T-cell (primary cell): ENCODE measurements at regions not wholly inside any gene's neighbourhood (a gene's known extent, or its start where the extent isn't known, plus 50 kb on each side); places are given as distances from the start of the nearest gene placed in this dataset.

Experiments
- ATAC-seq, 4 experiments: fragments of 200-7000 bp in 3 of 4; fragments of 150-1000 bp in 1 of 4; cut with Tn5 transposase; replicated peaks in 1 of 4; 1 replicate in 3 of 4; 2 replicates in 1 of 4; pipeline ENCODE4 v1.10.0; 2021; ENCODE audit warnings: moderate library complexity in 3 of 4, mild to moderate bottlenecking in 2 of 4, moderate number of reproducible peaks in 1 of 4
- CTCF ChIA-PET, 2 donors: fragments of 300-600 bp; sonication (Branson Sonifier 250); formaldehyde crosslinking; loops; one replicate each; lab custom pipeline; 2022; ENCODE audit warnings: antibody characterized with exemption in 2 of 2; lab: Charles Lee
- POLR2A ChIA-PET, 2 donors: fragments of 300-600 bp; sonication (Branson Sonifier 250); formaldehyde crosslinking; loops; one replicate each; lab custom pipeline; 2022; ENCODE audit warnings: antibody characterized with exemption in 2 of 2; lab: Charles Lee
- DNase-seq, 35 experiments: peaks; one replicate each; pipeline versions ENCODE4 v3.0.0 to v3.0.0-alpha.2; 2013 to 2023
- H3K27ac ChIP-seq: one replicate; pipeline ENCODE4 v1.5.1; 2013; ENCODE audit warnings: low read length
- H3K27me3 ChIP-seq, 2 experiments: replicated peaks in 1 of 2; 1 replicate in 1 of 2; 2 replicates in 1 of 2; pipeline versions ENCODE4 v1.6.1 to v1.7.0; 2013; ENCODE audit warnings: low read length in 1 of 2, mixed read lengths in 1 of 2; ENCODE audit not compliant: control insufficient read depth in 2 of 2, insufficient read depth in 2 of 2; ENCODE audit errors: extremely low read depth in 1 of 2
- H3K36me3 ChIP-seq, 2 donors: 1 replicate in 1 of 2; 2 replicates in 1 of 2; pipeline versions ENCODE4 v1.6.1 to v1.7.0; 2013; ENCODE audit warnings: low read length in 1 of 2; ENCODE audit not compliant: control insufficient read depth in 2 of 2, insufficient read depth in 1 of 2; ENCODE audit errors: extremely low read depth in 1 of 2
- H3K4me1 ChIP-seq, 2 experiments: 1 replicate in 1 of 2; 2 replicates in 1 of 2; pipeline versions ENCODE4 v1.6.1 to v1.7.0; 2013; ENCODE audit warnings: low read length in 2 of 2, mixed read lengths in 1 of 2; ENCODE audit not compliant: insufficient read depth in 2 of 2, control insufficient read depth in 1 of 2; ENCODE audit errors: extremely low read depth in 1 of 2
- H3K4me3 ChIP-seq, 2 donors: 1 replicate in 1 of 2; 2 replicates in 1 of 2; pipeline versions ENCODE4 v1.5.1 to v1.7.0; 2013; ENCODE audit warnings: mild to moderate bottlenecking in 2 of 2, low read length in 1 of 2, moderate library complexity in 1 of 2; ENCODE audit not compliant: control insufficient read depth in 1 of 2; ENCODE audit errors: extremely low read depth in 1 of 2
- H3K9me3 ChIP-seq: 2 replicates; pipeline ENCODE4 v1.7.0; 2013
- H3K27ac Mint-ChIP-seq, 2 donors: one replicate each; pipeline ENCODE4 v1.8.0; 2020 to 2021; ENCODE audit warnings: mild to moderate bottlenecking in 2 of 2, mixed read lengths in 2 of 2
- H3K27me3 Mint-ChIP-seq, 2 donors: one replicate each; pipeline ENCODE4 v1.8.0; 2021 to 2022; ENCODE audit warnings: mixed read lengths in 2 of 2
- H3K36me3 Mint-ChIP-seq: one replicate; pipeline ENCODE4 v1.8.0; 2021; ENCODE audit warnings: mixed read lengths
- H3K4me1 Mint-ChIP-seq, 3 donors: one replicate each; pipeline ENCODE4 v1.8.0; 2020 to 2022; ENCODE audit warnings: mixed read lengths in 3 of 3, mild to moderate bottlenecking in 1 of 3
- H3K4me3 Mint-ChIP-seq, 3 donors: one replicate each; pipeline ENCODE4 v1.8.0; 2020 to 2022; ENCODE audit warnings: mild to moderate bottlenecking in 3 of 3, mixed read lengths in 3 of 3, moderate library complexity in 3 of 3
- H3K9me3 Mint-ChIP-seq, 3 donors: one replicate each; pipeline ENCODE4 v1.8.0; 2020 to 2022; ENCODE audit warnings: mixed read lengths in 3 of 3
- WGBS: methylation state at CpG from one replicate; pipeline ENCODE4 v1.1.5; 2013; ENCODE audit warnings: missing lambda C conversion rate; ENCODE audit not compliant: insufficient coverage; 5-methylcytosine and 5-hydroxymethylcytosine counted together

- Histone ChIP-seq H3K9me3 (no peaks in the 10 kb centered on the region), H3K27ac (no peak overlapping the region), H3K4me3 (no peak overlapping the region), H3K27me3 (no peaks in the 10 kb centered on the region), H3K4me1 (no peaks in the 10 kb centered on the region), H3K36me3 (no peaks in the 10 kb centered on the region)
- no peak for ATAC-seq
- no peak for DNase-seq
- H3K27ac Mint-ChIP-seq: no peak overlapping the region
- H3K4me3 Mint-ChIP-seq: no peak overlapping the region
- CTCF ChIA-PET: no interaction called here
- H3K27me3 Mint-ChIP-seq: peaks cover 0 to 5% of the 10 kb centered on the region in 2 donors
- POLR2A ChIA-PET: no interaction called here
- H3K36me3 Mint-ChIP-seq: no peaks in the 10 kb centered on the region
- peaks cover 0 to 14% (median 4%) of the 10 kb centered on the region in 3 donors for H3K9me3 Mint-ChIP-seq
- H3K4me1 Mint-ChIP-seq: no peaks in the 10 kb centered on the region
Measured at GRCh38 chr4:84327526-84327925, 171.6 kb downstream of the NKX6-1 start.

- POLR2A ChIA-PET: no interaction called here
- Mint-ChIP-seq H3K36me3 (no peaks in the 10 kb centered on the region), H3K9me3 (peaks cover 0 to 6% (median 4%) of the 10 kb centered on the region in 3 donors), H3K27ac (no peak overlapping the region), H3K4me1 (no peaks in the 10 kb centered on the region), H3K27me3 (peaks cover 0 to 5% of the 10 kb centered on the region in 2 donors), H3K4me3 (no peak overlapping the region)
- H3K9me3 ChIP-seq: no peaks in the 10 kb centered on the region
- H3K4me1 ChIP-seq: no peaks in the 10 kb centered on the region
- WGBS: no CpG with 5 or more reads among the region's 2 CpGs
- H3K27ac ChIP-seq: no peak overlapping the region
- ATAC-seq: no peak
- H3K27me3 ChIP-seq: no peaks in the 10 kb centered on the region
- DNase-seq: no peak
- CTCF ChIA-PET: no interaction called here
- no peak overlapping the region for H3K4me3 ChIP-seq
- H3K36me3 ChIP-seq: no peaks in the 10 kb centered on the region
Measured at GRCh38 chr4:84325625-84326024, 173.5 kb downstream of the NKX6-1 start.

- Mint-ChIP-seq H3K27me3 (peaks cover 0 to 5% of the 10 kb centered on the region in 2 donors), H3K27ac (no peak overlapping the region), H3K4me1 (no peaks in the 10 kb centered on the region), H3K4me3 (no peak overlapping the region), H3K9me3 (peaks cover 0 to 4% (median 3%) of the 10 kb centered on the region in 3 donors), H3K36me3 (no peaks in the 10 kb centered on the region)
- no peak for ATAC-seq
- CTCF ChIA-PET: interaction anchor here in 1 of 2 donors (0.6 kb wide), 1 partner anchor 8 kb away, joined by 3 read pairs; no protein-coding TSS in a partner anchor
- DNase-seq: no peak
- POLR2A ChIA-PET: no interaction called here
- H3K27me3 ChIP-seq: no peaks in the 10 kb centered on the region
- H3K4me3 ChIP-seq: no peak overlapping the region
- no peak overlapping the region for H3K27ac ChIP-seq
- H3K9me3 ChIP-seq: no peaks in the 10 kb centered on the region
- WGBS: 49% methylated on average over 13 of the region's 16 CpGs
- H3K4me1 ChIP-seq: no peaks in the 10 kb centered on the region
- H3K36me3 ChIP-seq: no peaks in the 10 kb centered on the region
Measured at GRCh38 chr4:84324303-84325245, 174.5 kb downstream of the NKX6-1 start.

- Mint-ChIP-seq H3K9me3 (peaks cover 0 to 9% (median 3%) of the 10 kb centered on the region in 3 donors), H3K4me1 (no peaks in the 10 kb centered on the region), H3K36me3 (no peaks in the 10 kb centered on the region), H3K27ac (no peak overlapping the region), H3K4me3 (no peak overlapping the region), H3K27me3 (peaks cover 0 to 3% of the 10 kb centered on the region in 2 donors)
- no peak for ATAC-seq
- Histone ChIP-seq H3K36me3 (no peaks in the 10 kb centered on the region), H3K27ac (no peak overlapping the region), H3K27me3 (no peaks in the 10 kb centered on the region), H3K4me1 (no peaks in the 10 kb centered on the region), H3K4me3 (no peak overlapping the region), H3K9me3 (no peaks in the 10 kb centered on the region)
- 100% methylated on average over 1 of the region's 4 CpGs for WGBS
- ChIA-PET CTCF (no interaction called here), POLR2A (interaction anchor here in 1 of 2 donors (0.8 kb wide), 1 partner anchor 12 kb away, joined by 6 read pairs; no protein-coding TSS in a partner anchor)
- DNase-seq: no peak
Measured at GRCh38 chr4:84319124-84319523, 180.0 kb downstream of the NKX6-1 start.

- Histone ChIP-seq H3K27me3 (no peaks in the 10 kb centered on the region), H3K27ac (no peak overlapping the region), H3K9me3 (no peaks in the 10 kb centered on the region), H3K4me1 (no peaks in the 10 kb centered on the region), H3K4me3 (no peak overlapping the region), H3K36me3 (no peaks in the 10 kb centered on the region)
- no peaks in the 10 kb centered on the region for H3K36me3 Mint-ChIP-seq
- CTCF ChIA-PET: no interaction called here
- H3K9me3 Mint-ChIP-seq: peaks cover 0 to 13% (median 3%) of the 10 kb centered on the region in 3 donors
- DNase-seq (no peak), ATAC-seq (no peak)
- no peak overlapping the region for H3K27ac Mint-ChIP-seq
- POLR2A ChIA-PET: no interaction called here
- no peak overlapping the region for H3K4me3 Mint-ChIP-seq
- H3K4me1 Mint-ChIP-seq: no peaks in the 10 kb centered on the region
- peaks cover 0 to 3% of the 10 kb centered on the region in 2 donors for H3K27me3 Mint-ChIP-seq
Measured at GRCh38 chr4:84317513-84317912, 181.6 kb downstream of the NKX6-1 start.

GRCh38 chr4:84312426-84313012 lies 186.6 kb downstream of the NKX6-1 start:
- Mint-ChIP-seq H3K9me3 (peaks cover 0 to 9% (median 2%) of the 10 kb centered on the region in 3 donors), H3K27me3 (peaks cover 0 to 3% of the 10 kb centered on the region in 2 donors)
- POLR2A ChIA-PET: no interaction called here

More at GRCh38 chr4:84312426-84313012, 186.6 kb downstream of the NKX6-1 start:
- DNase-seq (no peak), ATAC-seq (no peak)
- Histone ChIP-seq H3K27ac (no peak overlapping the region), H3K9me3 (no peaks in the 10 kb centered on the region), H3K36me3 (no peaks in the 10 kb centered on the region), H3K27me3 (no peaks in the 10 kb centered on the region), H3K4me3 (no peak overlapping the region), H3K4me1 (no peaks in the 10 kb centered on the region)
- Mint-ChIP-seq H3K4me1 (no peaks in the 10 kb centered on the region), H3K27ac (no peak overlapping the region), H3K4me3 (no peak overlapping the region), H3K36me3 (no peaks in the 10 kb centered on the region)
- CTCF ChIA-PET: no interaction called here
- WGBS: 85% methylated on average over 5 of the region's 6 CpGs
